HTR-8/SVneo (cell line): ENCODE measurements at regions not wholly inside any gene's neighbourhood (a gene's known extent, or its start where the extent isn't known, plus 50 kb on each side); places are given as distances from the start of the nearest gene placed in this dataset.
A peak's percentile ranks its signal among the peaks of the same experiment; 100 is the strongest.

Source experiments
- DNase-seq: peaks from one replicate; pipeline ENCODE4 v3.0.0; 2011; ENCODE audit warnings: low spot score, mixed read lengths; ENCODE audit not compliant: insufficient read length
- FAIRE-seq: peaks from 2 replicates; lab custom pipeline; 2011; peaks lifted over from hg19 to GRCh38; lab: Jason Lieb, UNC

GRCh38 chr22:26800858-26801257, 143.5 kb downstream of the MIAT start:
- FAIRE-seq: no peak
- no peak for DNase-seq

- FAIRE-seq (no peak), DNase-seq (no peak)
Observed at GRCh38 chr22:26801449-26801848, 144.1 kb downstream of the MIAT start.

GRCh38 chr22:26804315-26804714, 146.9 kb downstream of the MIAT start:
- FAIRE-seq: no peak
- no peak for DNase-seq

GRCh38 chr22:26804911-26805539, 147.6 kb downstream of the MIAT start:
- DNase-seq (no peak), FAIRE-seq (no peak)

- FAIRE-seq: no peak
- DNase-seq: no peak
Observed at GRCh38 chr22:26806445-26807175, 149.2 kb downstream of the MIAT start.

- no peak for FAIRE-seq
- DNase-seq: no peak
Observed at GRCh38 chr22:26811647-26811992, 154.2 kb downstream of the MIAT start.

- no peak for FAIRE-seq
- no peak for DNase-seq
Observed at GRCh38 chr22:26812731-26813130, 155.3 kb downstream of the MIAT start.

GRCh38 chr22:26816726-26817125, 159.3 kb downstream of the MIAT start:
- FAIRE-seq: no peak
- DNase-seq: no peak

- FAIRE-seq (no peak), DNase-seq (no peak)
Observed at GRCh38 chr22:26817926-26818325, 160.5 kb downstream of the MIAT start.

GRCh38 chr22:26821854-26822253, 164.5 kb downstream of the MIAT start:
- no peak for FAIRE-seq
- DNase-seq: no peak

GRCh38 chr22:26822313-26822712, 164.9 kb downstream of the MIAT start:
- DNase-seq (no peak), FAIRE-seq (no peak)

GRCh38 chr22:26823966-26824365, 166.6 kb downstream of the MIAT start:
- DNase-seq: no peak
- FAIRE-seq: no peak

GRCh38 chr22:26825960-26826935, 168.9 kb downstream of the MIAT start:
- FAIRE-seq: no peak
- no peak for DNase-seq

GRCh38 chr22:26827611-26828010, 170.2 kb downstream of the MIAT start:
- DNase-seq (no peak), FAIRE-seq (no peak)

GRCh38 chr22:26828311-26828710, 170.9 kb downstream of the MIAT start:
- DNase-seq: no peak
- FAIRE-seq: no peak

- DNase-seq (no peak), FAIRE-seq (no peak)
Observed at GRCh38 chr22:26830837-26831236, 173.4 kb downstream of the MIAT start.

- DNase-seq (no peak), FAIRE-seq (no peak)
Observed at GRCh38 chr22:26835023-26835422, 177.6 kb downstream of the MIAT start.

GRCh38 chr22:26835929-26836528, 178.6 kb downstream of the MIAT start:
- no peak for FAIRE-seq
- peak; percentile 19 for DNase-seq

GRCh38 chr22:26837784-26838470, 180.5 kb downstream of the MIAT start:
- no peak for FAIRE-seq
- DNase-seq: no peak

- DNase-seq (no peak), FAIRE-seq (no peak)
Observed at GRCh38 chr22:26838471-26838825, 181.1 kb downstream of the MIAT start.
